Peyer's patch (tissue), 4 donors: ENCODE measurements at regions not wholly inside any gene's neighbourhood (a gene's known extent, or its start where the extent isn't known, plus 50 kb on each side); places are given as distances from the start of the nearest gene placed in this dataset.

Source experiments
- DNase-seq, 3 donors: peaks; one replicate each; pipeline ENCODE4 v3.0.0-alpha.2; 2017 to 2019
- H3K27ac ChIP-seq, 4 donors: fragments of 200-600 bp; sonication (generic); one replicate each; pipeline ENCODE4 v1.5.1; 2016 to 2019
- H3K27me3 ChIP-seq, 2 donors: fragments of 200-600 bp; sonication (generic); one replicate each; pipeline ENCODE4 v1.5.1; 2019
- H3K36me3 ChIP-seq, 3 donors: fragments of 200-600 bp; sonication (generic); one replicate each; pipeline ENCODE4 v1.5.1; 2016 to 2019
- H3K4me1 ChIP-seq, 4 donors: fragments of 200-600 bp; sonication (generic); one replicate each; pipeline ENCODE4 v1.5.1; 2016 to 2019
- H3K4me3 ChIP-seq, 4 donors: fragments of 200-600 bp; sonication (generic); 1 replicate in 3 of 4; 2 replicates in 1 of 4; pipeline ENCODE4 v1.5.1; 2016 to 2019; ENCODE audit warnings: mild to moderate bottlenecking in 1 of 4
- H3K9me3 ChIP-seq, 4 donors: fragments of 200-600 bp; sonication (generic); one replicate each; pipeline ENCODE4 v1.5.1; 2016 to 2019; ENCODE audit warnings: mild to moderate bottlenecking in 1 of 4
- POLR2A ChIP-seq, 2 donors: fragments of 450-650 bp; IDR thresholded peaks; one replicate each; pipeline ENCODE4 v1.5.1; 2017; ENCODE audit warnings: antibody characterized with exemption in 2 of 2, mild to moderate bottlenecking in 2 of 2, moderate library complexity in 2 of 2
- TF ChIP-seq, protein P1 (sequence below), 6 experiments: fragments of 450-650 bp in 4 of 6; fragments of 200-600 bp in 2 of 6; sonication (generic) in 1 of 6; IDR thresholded peaks; one replicate each; pipeline ENCODE4 v1.5.1; 2017 to 2019; ENCODE audit warnings: antibody characterized with exemption in 6 of 6, mild to moderate bottlenecking in 3 of 6, moderate library complexity in 1 of 6

DNA sequence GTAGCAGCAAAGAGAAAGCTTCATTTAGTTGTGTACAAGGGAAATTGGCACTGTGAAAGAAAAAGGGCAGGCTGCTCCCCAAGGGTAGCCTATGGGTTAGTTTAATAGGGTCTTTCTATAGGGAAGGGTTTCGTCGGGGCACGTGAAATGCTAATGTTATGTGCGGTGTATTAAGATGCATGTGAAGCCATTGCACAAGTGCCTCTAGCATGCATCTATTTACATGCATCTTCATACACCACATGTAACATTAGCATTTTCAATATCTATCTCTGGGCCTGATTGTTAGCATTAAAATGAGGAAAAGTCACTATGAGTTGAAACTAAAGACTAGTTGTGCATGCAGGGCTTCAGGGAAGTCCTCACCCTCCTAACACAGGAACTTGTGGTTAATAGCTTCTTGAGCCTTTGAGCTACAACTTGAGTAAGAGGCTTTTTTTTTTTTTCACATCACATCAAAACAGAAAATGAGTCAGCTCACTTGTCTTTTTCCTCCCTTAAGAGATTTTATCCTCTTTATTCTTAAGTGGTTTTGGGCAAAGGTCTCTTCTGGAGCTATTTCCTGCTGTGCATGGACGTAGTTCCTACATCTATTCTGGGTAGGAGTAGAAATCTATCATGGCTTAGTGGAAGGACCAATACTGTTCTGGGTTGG lies 613.4 kb downstream of the ZPLD1 start:
- TF ChIP-seq, protein P1, sequence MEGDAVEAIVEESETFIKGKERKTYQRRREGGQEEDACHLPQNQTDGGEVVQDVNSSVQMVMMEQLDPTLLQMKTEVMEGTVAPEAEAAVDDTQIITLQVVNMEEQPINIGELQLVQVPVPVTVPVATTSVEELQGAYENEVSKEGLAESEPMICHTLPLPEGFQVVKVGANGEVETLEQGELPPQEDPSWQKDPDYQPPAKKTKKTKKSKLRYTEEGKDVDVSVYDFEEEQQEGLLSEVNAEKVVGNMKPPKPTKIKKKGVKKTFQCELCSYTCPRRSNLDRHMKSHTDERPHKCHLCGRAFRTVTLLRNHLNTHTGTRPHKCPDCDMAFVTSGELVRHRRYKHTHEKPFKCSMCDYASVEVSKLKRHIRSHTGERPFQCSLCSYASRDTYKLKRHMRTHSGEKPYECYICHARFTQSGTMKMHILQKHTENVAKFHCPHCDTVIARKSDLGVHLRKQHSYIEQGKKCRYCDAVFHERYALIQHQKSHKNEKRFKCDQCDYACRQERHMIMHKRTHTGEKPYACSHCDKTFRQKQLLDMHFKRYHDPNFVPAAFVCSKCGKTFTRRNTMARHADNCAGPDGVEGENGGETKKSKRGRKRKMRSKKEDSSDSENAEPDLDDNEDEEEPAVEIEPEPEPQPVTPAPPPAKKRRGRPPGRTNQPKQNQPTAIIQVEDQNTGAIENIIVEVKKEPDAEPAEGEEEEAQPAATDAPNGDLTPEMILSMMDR (IDR thresholded peaks at IDR 0.05): no peak
- TF ChIP-seq POLR2A (IDR thresholded peaks at IDR 0.05): no peak
- H3K4me3 ChIP-seq: no peak overlapping the region

DNA sequence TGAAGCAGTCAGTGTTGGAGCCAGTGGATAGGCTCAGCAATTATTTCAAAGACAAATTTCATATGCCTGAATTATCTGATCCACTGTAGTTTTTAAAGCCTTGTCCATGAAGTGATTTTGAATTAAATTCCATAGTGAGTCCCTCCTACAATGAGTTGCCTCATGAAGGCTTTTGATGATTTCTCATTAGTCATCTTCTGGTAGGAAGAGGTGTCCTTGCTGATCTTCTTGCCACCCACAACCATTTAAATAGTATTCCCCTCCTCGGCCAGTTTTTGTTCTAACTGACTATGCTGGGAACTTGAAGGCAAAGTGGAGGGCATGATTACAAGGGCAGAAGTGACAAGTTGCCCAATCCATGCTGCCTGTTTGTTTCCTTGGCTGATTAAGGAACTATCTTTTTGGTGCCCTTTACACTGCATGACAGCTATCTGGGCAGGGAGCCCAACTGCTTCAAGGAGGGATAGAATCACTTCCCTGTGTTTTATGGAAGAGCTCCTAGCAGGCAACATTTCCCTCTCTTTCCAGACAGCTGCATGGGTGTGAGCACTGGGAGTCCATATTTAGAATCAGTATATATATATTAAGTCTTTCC lies 617.5 kb downstream of the ZPLD1 start:
- H3K4me1 ChIP-seq: no peaks in the 10 kb centered on the region
- no peak overlapping the region for H3K27ac ChIP-seq
- no peaks in the 10 kb centered on the region for H3K36me3 ChIP-seq

More for the DNA sequence above, 613.4 kb downstream of the ZPLD1 start:
- H3K9me3 ChIP-seq: no peaks in the 10 kb centered on the region
- no peaks in the 10 kb centered on the region for H3K27me3 ChIP-seq
- H3K27ac ChIP-seq: no peak overlapping the region
- DNase-seq: no peak
- H3K4me1 ChIP-seq: no peaks in the 10 kb centered on the region
- H3K36me3 ChIP-seq: no peaks in the 10 kb centered on the region

DNA sequence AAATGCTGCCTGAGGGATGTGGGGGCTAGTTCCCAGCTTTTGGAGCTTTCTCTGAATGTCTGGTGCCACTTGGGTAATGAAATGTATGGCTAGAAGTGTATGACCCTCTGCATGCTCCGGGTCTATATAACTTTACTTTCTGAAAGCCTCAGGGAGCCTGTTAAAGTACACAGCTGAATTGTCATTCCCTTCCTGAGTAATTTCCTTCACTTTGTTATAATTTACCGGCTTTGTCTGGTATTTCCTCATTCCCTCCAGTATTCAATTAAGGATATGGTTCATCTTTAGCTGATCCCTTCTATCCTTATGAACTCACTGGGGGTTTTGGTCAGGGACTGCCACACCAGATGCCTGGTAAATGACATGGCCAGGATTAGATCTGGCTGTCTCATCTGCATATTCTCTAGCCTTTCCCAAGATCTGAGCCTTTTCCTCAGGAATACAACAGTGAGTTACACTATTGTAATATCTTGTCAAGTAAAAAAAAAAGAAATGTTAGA lies 620.3 kb downstream of the ZPLD1 start:
- TF ChIP-seq, protein P1 (IDR thresholded peaks at IDR 0.05): no peak
- TF ChIP-seq POLR2A (IDR thresholded peaks at IDR 0.05): no peak
- H3K9me3 ChIP-seq: no peaks in the 10 kb centered on the region
- no peaks in the 10 kb centered on the region for H3K36me3 ChIP-seq
- DNase-seq: no peak
- H3K27me3 ChIP-seq: no peaks in the 10 kb centered on the region
- no peaks in the 10 kb centered on the region for H3K4me1 ChIP-seq
- H3K4me3 ChIP-seq: no peak overlapping the region
- no peak overlapping the region for H3K27ac ChIP-seq

More for the DNA sequence above, 617.5 kb downstream of the ZPLD1 start:
- H3K9me3 ChIP-seq: no peaks in the 10 kb centered on the region
- no peaks in the 10 kb centered on the region for H3K27me3 ChIP-seq
- H3K4me3 ChIP-seq: no peak overlapping the region
- DNase-seq: peak in 2 of 3 donors; percentile 51 to 79
- no peak for TF ChIP-seq POLR2A (IDR thresholded peaks at IDR 0.05)
- TF ChIP-seq, protein P1 (IDR thresholded peaks at IDR 0.05): no peak

DNA sequence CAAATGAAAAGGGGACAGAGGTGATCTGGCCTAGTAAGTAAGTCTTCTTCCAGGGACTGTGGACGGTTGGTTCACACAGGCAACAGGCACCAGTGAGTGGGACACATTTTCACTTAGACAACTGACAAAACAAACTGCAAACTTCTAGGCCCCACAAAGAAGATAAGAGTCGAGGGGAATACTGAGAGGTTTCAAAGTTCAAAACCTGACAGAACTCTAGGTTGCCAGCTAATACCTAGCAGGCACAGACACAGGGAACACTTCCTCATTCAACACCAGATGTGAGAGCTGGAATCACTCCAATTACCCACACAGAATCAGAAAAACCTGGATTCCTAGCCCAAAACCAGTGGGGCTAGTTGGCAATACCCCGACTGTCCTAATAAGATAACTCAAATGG lies 621.7 kb downstream of the ZPLD1 start:
- H3K27me3 ChIP-seq: no peaks in the 10 kb centered on the region
- no peaks in the 10 kb centered on the region for H3K9me3 ChIP-seq
- peak overlapping the region in 1 of 4 donors; percentile 30 for H3K27ac ChIP-seq
- TF ChIP-seq POLR2A (IDR thresholded peaks at IDR 0.05): no peak
- TF ChIP-seq, protein P1 (IDR thresholded peaks at IDR 0.05): no peak
- H3K4me3 ChIP-seq: no peak overlapping the region
- H3K36me3 ChIP-seq: no peaks in the 10 kb centered on the region
- H3K4me1 ChIP-seq: no peaks in the 10 kb centered on the region
- no peak for DNase-seq

DNA sequence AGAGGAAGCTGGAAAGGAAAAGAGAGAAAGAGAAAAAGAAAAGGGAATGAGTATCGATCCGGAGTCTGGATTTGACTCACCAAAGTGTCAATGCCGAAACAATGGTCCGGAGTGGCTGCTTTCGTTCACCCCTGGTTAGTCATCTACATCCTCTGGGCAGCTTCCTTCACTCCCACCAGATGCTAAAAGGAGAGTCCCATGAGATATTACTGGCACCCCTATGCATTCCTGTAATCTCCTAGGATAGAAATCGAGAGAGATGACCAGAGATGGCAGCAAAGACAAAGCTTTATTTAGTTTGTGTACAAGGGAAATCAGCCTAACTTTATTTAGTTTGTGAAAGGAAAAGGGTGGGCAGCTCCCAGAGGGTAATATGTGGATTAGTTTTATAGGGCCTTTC lies 622.2 kb downstream of the ZPLD1 start:
- no peak for DNase-seq
- Histone ChIP-seq H3K4me3 (no peak overlapping the region), H3K9me3 (no peaks in the 10 kb centered on the region), H3K27ac (no peak overlapping the region), H3K27me3 (no peaks in the 10 kb centered on the region), H3K36me3 (no peaks in the 10 kb centered on the region), H3K4me1 (no peaks in the 10 kb centered on the region)
- TF ChIP-seq, protein P1 (IDR thresholded peaks at IDR 0.05): no peak
- TF ChIP-seq POLR2A (IDR thresholded peaks at IDR 0.05): no peak
